Transverse colon (tissue), 4 donors: ENCODE measurements at regions not wholly inside any gene's neighbourhood (a gene's known extent, or its start where the extent isn't known, plus 50 kb on each side); places are given as distances from the start of the nearest gene placed in this dataset.

ENCODE experiments used
- DNase-seq: peaks from one replicate; pipeline ENCODE4 v3.0.0-alpha.2; 2019
- H3K27ac ChIP-seq, 4 donors: fragments of 200-600 bp; sonication (generic); 2 replicates each; pipeline ENCODE4 v1.5.1; 2016 to 2018; ENCODE audit warnings: inconsistent platforms in 4 of 4
- H3K27me3 ChIP-seq: fragments of 200-600 bp; sonication (generic); 2 replicates; pipeline ENCODE4 v1.5.1; 2017; ENCODE audit warnings: inconsistent platforms
- H3K36me3 ChIP-seq, 4 donors: fragments of 200-600 bp; sonication (generic); 2 replicates each; pipeline ENCODE4 v1.5.1; 2017 to 2019; ENCODE audit warnings: inconsistent platforms in 4 of 4
- H3K4me1 ChIP-seq, 4 donors: fragments of 200-600 bp; sonication (generic); 2 replicates each; pipeline ENCODE4 v1.5.1; 2017 to 2020; ENCODE audit warnings: inconsistent platforms in 4 of 4
- H3K4me3 ChIP-seq, 4 donors: fragments of 200-600 bp; sonication (generic); 1 replicate in 1 of 4; 2 replicates in 3 of 4; pipeline versions ENCODE4 v1.5.1 to v1.6.1; 2017 to 2019; ENCODE audit warnings: inconsistent platforms in 4 of 4
- H3K9me3 ChIP-seq, 2 donors: fragments of 200-600 bp; sonication (generic); 2 replicates each; pipeline ENCODE4 v1.5.1; 2017 to 2019; ENCODE audit warnings: inconsistent platforms in 2 of 2
- EP300 ChIP-seq: sonication (generic); formaldehyde crosslinking; IDR thresholded peaks from one replicate; pipeline ENCODE4 v1.6.1; 2017; ENCODE audit warnings: antibody characterized with exemption, low read depth
- POLR2A ChIP-seq: fragments of 450-650 bp; IDR thresholded peaks from one replicate; pipeline ENCODE4 v1.6.1; 2016; ENCODE audit warnings: antibody characterized with exemption, mild to moderate bottlenecking, moderate library complexity
- POLR2AphosphoS5 ChIP-seq, 3 donors: sonication (generic); formaldehyde crosslinking; IDR thresholded peaks; one replicate each; pipeline ENCODE4 v1.6.1; 2016; ENCODE audit warnings: antibody characterized with exemption in 3 of 3
- WGBS, 2 donors: methylation state at CpG; one replicate each; pipeline ENCODE4 v1.1.5; 2018; ENCODE audit warnings: low coverage in 1 of 2; 5-methylcytosine and 5-hydroxymethylcytosine counted together
- in situ Hi-C, 4 donors: fragments of 200-750 bp; cut with MboI; loops; one replicate each; pipeline versions ENCODE4 v1.15.0 to v1.15.1; 2017; ENCODE audit warnings: low sequenced_read_pairs in 3 of 4, low pct_ligation_motif_present in 1 of 4, low pct_unique_long_range_greater_than_20kb in 1 of 4
- intact Hi-C: fragments of 100-400 bp; cut with DNase I; formaldehyde crosslinking; loops from one replicate; pipeline ENCODE4 v1.15.1; 2023; ENCODE audit warnings: low total_unique reads
- TF ChIP-seq, protein P1 (sequence below), 5 experiments: fragments of 200-600 bp in 3 of 5; fragments of 450-650 bp in 2 of 5; sonication (generic) in 3 of 5; IDR thresholded peaks; 1 replicate in 2 of 5; 2 replicates in 3 of 5; pipeline ENCODE4 v1.5.1; 2016 to 2017; ENCODE audit warnings: antibody characterized with exemption in 5 of 5, inconsistent platforms in 3 of 5, mild to moderate bottlenecking in 2 of 5, moderate library complexity in 1 of 5

DNA sequence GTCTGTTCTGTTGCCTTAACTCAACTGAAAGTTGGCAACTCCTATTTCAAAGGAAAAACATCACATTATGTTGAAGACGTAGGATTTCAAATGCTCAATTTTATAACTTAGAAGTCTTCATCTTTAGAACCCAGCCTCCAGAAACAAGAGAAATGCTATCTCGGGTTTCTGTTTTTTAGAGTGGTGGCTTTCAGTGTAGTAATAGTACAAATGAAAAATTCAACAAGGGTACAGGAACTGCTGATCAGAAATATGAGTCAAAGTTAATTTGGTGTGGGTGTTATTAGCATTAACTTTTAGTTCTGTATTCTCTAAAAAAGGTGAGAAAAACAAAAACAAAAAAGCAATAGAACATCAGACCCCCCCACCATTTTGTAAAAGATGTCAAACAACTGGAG, 56.6 kb upstream of the FLT1 start:
- intact Hi-C loops = no loop called here
- TF ChIP-seq POLR2AphosphoS5 (IDR thresholded peaks at IDR 0.05) (no peak), EP300 (no peak), POLR2A (no peak)
- TF ChIP-seq, protein P1, sequence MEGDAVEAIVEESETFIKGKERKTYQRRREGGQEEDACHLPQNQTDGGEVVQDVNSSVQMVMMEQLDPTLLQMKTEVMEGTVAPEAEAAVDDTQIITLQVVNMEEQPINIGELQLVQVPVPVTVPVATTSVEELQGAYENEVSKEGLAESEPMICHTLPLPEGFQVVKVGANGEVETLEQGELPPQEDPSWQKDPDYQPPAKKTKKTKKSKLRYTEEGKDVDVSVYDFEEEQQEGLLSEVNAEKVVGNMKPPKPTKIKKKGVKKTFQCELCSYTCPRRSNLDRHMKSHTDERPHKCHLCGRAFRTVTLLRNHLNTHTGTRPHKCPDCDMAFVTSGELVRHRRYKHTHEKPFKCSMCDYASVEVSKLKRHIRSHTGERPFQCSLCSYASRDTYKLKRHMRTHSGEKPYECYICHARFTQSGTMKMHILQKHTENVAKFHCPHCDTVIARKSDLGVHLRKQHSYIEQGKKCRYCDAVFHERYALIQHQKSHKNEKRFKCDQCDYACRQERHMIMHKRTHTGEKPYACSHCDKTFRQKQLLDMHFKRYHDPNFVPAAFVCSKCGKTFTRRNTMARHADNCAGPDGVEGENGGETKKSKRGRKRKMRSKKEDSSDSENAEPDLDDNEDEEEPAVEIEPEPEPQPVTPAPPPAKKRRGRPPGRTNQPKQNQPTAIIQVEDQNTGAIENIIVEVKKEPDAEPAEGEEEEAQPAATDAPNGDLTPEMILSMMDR (IDR thresholded peaks at IDR 0.05) = no peak
- H3K27ac ChIP-seq = no peak overlapping the region
- H3K4me1 ChIP-seq = peaks cover 0 to 6% (median 0%) of the 10 kb centered on the region in 4 donors
- no peaks in the 10 kb centered on the region for H3K27me3 ChIP-seq
- no peaks in the 10 kb centered on the region for H3K36me3 ChIP-seq
- in situ Hi-C loops = no loop called here
- WGBS, 2 donors = 68 to 89% methylated on average over 2 of the region's 2 CpGs
- H3K4me3 ChIP-seq = no peak overlapping the region
- DNase-seq = no peak
- no peaks in the 10 kb centered on the region for H3K9me3 ChIP-seq

DNA sequence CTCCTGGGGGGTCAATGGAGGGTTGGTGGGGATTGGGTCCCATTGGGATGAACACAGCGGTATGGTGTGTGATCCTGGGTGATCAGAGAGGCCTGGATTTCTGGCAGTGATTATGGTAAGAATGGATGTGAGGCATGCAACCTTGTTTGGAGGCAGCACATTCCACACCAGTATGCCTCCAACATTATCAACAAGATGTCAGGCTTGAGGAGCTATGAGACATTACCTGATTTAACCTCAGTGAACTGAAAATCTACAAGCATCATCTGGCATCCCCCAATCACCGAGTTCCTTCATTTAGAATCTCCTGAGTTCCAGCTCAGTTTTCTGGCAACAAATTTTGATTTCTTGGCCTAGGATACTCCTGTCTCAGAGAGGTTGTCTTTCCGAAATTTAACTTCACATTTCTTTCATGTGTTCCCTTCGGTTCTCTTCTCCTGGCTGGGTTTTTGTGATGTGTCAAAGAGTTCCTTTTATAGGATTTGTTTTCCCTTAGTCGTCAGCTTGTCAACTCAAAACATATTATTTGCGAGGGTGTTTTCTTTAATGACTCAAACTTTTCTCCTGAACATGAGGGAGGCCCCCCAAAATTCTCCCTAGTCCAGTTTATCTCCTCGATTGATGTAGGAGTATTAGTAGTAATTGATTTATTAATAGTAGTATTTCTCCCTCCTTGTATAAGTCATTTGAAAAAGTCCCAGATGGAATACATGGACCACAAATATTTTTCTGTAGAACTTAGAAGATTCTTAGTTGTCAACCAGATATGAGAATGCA, 56.0 kb upstream of the FLT1 start:
- peaks cover 0 to 10% (median 0%) of the 10 kb centered on the region in 4 donors for H3K4me1 ChIP-seq
- WGBS, 2 donors = 62 to 80% methylated on average over 4 to 7 of the region's 7 CpGs
- H3K9me3 ChIP-seq = no peaks in the 10 kb centered on the region
- in situ Hi-C loops = no loop called here
- no peak for DNase-seq
- H3K27me3 ChIP-seq = no peaks in the 10 kb centered on the region
- no peak overlapping the region for H3K27ac ChIP-seq
- TF ChIP-seq EP300 = no peak
- TF ChIP-seq, protein P1 (IDR thresholded peaks at IDR 0.05) = no peak
- no peak for TF ChIP-seq POLR2A
- TF ChIP-seq POLR2AphosphoS5 (IDR thresholded peaks at IDR 0.05) = no peak
- H3K36me3 ChIP-seq = no peaks in the 10 kb centered on the region
- no peak overlapping the region for H3K4me3 ChIP-seq
- intact Hi-C loops = no loop called here

DNA sequence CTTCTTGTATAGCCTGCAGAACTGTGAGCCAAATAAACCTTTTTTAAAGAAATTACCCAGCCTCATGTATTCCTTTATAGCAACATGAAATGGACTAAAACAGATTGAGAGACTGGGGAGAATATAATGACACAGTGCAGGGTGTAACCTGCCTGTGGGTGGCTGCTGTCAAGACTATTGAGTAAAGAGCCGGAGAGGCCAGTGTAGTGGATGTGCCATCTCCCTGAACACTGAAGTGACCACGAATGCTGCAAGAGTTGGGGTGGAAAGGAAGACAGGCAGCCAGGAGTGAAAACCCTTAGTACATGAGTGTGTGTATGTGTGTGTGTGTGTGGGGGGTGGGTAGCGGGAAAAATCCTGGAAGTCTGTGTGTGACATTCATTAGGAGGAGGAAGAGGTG, 55.2 kb upstream of the FLT1 start:
- H3K36me3 ChIP-seq = no peaks in the 10 kb centered on the region
- peaks cover 0 to 16% (median 0%) of the 10 kb centered on the region in 4 donors for H3K4me1 ChIP-seq
- no peaks in the 10 kb centered on the region for H3K9me3 ChIP-seq
- no peak for DNase-seq
- TF ChIP-seq EP300 = no peak
- in situ Hi-C loops = no loop called here
- H3K27me3 ChIP-seq = peaks cover 5% of the 10 kb centered on the region
- no peak overlapping the region for H3K4me3 ChIP-seq
- intact Hi-C loops = no loop called here
- WGBS, 2 donors = 89 to 100% methylated on average over 3 of the region's 3 CpGs
- H3K27ac ChIP-seq = no peak overlapping the region

DNA sequence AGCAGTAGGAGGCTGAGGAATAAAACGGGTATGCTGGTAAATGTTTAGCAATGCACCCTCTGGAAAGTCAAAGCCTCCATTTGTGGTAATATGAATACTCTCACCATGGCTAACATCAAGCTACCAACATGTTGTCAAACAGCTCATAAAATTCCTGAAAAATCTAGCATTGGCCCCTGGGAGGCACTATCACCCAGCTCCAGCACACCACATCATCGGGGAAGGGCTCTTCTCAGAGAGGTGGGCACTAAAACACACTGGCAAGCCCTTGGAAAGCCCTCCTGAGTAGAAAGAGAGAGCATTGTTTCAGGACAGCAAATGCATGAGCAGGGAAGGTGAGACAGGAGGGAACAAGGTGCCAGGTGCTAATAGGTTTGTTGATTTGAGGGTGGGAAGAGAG, 53.9 kb upstream of the FLT1 start:
- TF ChIP-seq POLR2AphosphoS5 (IDR thresholded peaks at IDR 0.05) (no peak), EP300 (no peak), POLR2A (no peak)
- TF ChIP-seq, protein P1 (IDR thresholded peaks at IDR 0.05) = no peak
- intact Hi-C loops (no loop called here), in situ Hi-C loops (no loop called here)
- H3K4me1 ChIP-seq = peaks cover 0 to 18% (median 0%) of the 10 kb centered on the region in 4 donors
- H3K27ac ChIP-seq = no peak overlapping the region
- no peak for DNase-seq
- 53 to 70% methylated on average over 1 to 2 of the region's 2 CpGs for WGBS, 2 donors
- no peak overlapping the region for H3K4me3 ChIP-seq
- peaks cover 5% of the 10 kb centered on the region for H3K27me3 ChIP-seq
- H3K36me3 ChIP-seq = no peaks in the 10 kb centered on the region
- H3K9me3 ChIP-seq = no peaks in the 10 kb centered on the region

DNA sequence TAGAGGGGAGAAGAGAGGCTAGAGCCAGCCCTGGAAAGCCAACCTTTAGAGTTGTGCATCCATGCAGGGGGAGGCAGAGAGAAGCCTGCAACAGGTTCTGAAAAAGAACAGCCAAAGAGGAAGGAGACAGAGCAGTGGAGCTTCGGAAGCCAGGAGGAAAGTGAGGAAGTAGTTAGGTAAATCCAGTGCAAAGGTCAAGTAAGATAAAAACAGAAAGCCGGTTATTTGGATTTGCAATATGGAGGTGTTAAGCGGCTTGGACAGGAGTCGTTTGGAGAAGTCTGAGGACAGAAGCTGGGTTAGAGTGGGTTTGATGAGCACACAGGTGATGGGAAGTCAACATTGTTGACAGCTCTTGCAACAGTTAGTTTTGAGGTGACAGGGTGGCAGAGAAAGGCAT, 53.5 kb upstream of the FLT1 start:
- in situ Hi-C loops (no loop called here), intact Hi-C loops (no loop called here)
- H3K4me3 ChIP-seq = no peak overlapping the region
- H3K27me3 ChIP-seq = peaks cover 5% of the 10 kb centered on the region
- WGBS, 2 donors = 27 to 43% methylated on average over 4 of the region's 4 CpGs
- no peaks in the 10 kb centered on the region for H3K36me3 ChIP-seq
- TF ChIP-seq EP300 (no peak), POLR2AphosphoS5 (IDR thresholded peaks at IDR 0.05) (no peak), POLR2A (no peak)
- TF ChIP-seq, protein P1 (IDR thresholded peaks at IDR 0.05) = no peak
- no peak overlapping the region for H3K27ac ChIP-seq
- peaks cover 0 to 18% (median 0%) of the 10 kb centered on the region in 4 donors for H3K4me1 ChIP-seq
- DNase-seq = no peak
- no peaks in the 10 kb centered on the region for H3K9me3 ChIP-seq
